Skeletal muscle tissue (tissue), 3 donors: ENCODE measurements at regions not wholly inside any gene's neighbourhood (a gene's known extent, or its start where the extent isn't known, plus 50 kb on each side); places are given as distances from the start of the nearest gene placed in this dataset.

Experiments used
- H3K27ac ChIP-seq: one replicate; pipeline ENCODE4 v1.7.0; 2013; ENCODE audit warnings: mild to moderate bottlenecking, low read depth, low read length, inconsistent platforms
- H3K27me3 ChIP-seq, 3 donors: one replicate each; pipeline ENCODE4 v1.7.0; 2013; ENCODE audit warnings: low read length in 3 of 3; ENCODE audit not compliant: control insufficient read depth in 3 of 3, insufficient read depth in 3 of 3
- H3K36me3 ChIP-seq, 3 donors: one replicate each; pipeline ENCODE4 v1.7.0; 2013; ENCODE audit warnings: low read length in 3 of 3; ENCODE audit not compliant: control insufficient read depth in 3 of 3, insufficient read depth in 3 of 3
- H3K4me1 ChIP-seq, 3 donors: one replicate each; pipeline ENCODE4 v1.7.0; 2013; ENCODE audit warnings: low read length in 3 of 3, mild to moderate bottlenecking in 3 of 3; ENCODE audit not compliant: control insufficient read depth in 3 of 3, insufficient read depth in 3 of 3
- H3K4me3 ChIP-seq, 3 donors: one replicate each; pipeline ENCODE4 v1.7.0; 2013; ENCODE audit warnings: low read length in 3 of 3
- H3K9ac ChIP-seq, 3 donors: one replicate each; pipeline ENCODE4 v1.7.0; 2013; ENCODE audit warnings: low read length in 3 of 3, mild to moderate bottlenecking in 3 of 3, moderate library complexity in 2 of 3, low read depth in 1 of 3
- H3K9me3 ChIP-seq, 3 donors: one replicate each; pipeline ENCODE4 v1.7.0; 2013; ENCODE audit warnings: low read length in 3 of 3; ENCODE audit not compliant: control insufficient read depth in 3 of 3
- donor health status: Osteomylitis.

DNA sequence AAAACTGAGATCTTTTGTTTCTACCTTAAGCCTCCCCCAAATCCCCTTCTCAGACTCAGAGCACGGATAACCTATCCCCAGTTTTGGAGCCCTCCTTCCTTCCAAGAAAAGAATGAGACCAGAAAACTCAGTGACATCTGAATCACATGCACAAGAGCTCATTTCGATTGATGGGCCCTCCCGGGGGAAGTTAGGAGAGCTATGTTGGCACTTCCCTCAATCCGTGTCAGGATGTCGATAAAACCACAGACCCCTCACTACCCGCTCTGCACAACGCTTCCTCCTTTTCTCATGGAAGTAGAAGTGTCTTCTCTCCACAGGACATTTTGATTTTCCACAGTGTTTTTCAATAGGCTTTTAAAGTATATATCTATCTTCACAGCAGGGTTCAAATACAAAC, 332.4 kb downstream of the HACE1 start:
- H3K4me1 ChIP-seq: peaks cover 0 to 5% (median 0%) of the 10 kb centered on the region in 3 donors
- no peaks in the 10 kb centered on the region for H3K36me3 ChIP-seq
- no peak overlapping the region for H3K27ac ChIP-seq
- no peak overlapping the region for H3K4me3 ChIP-seq
- H3K27me3 ChIP-seq: peaks cover 0 to 4% (median 0%) of the 10 kb centered on the region in 3 donors
- no peak overlapping the region for H3K9ac ChIP-seq
- no peaks in the 10 kb centered on the region for H3K9me3 ChIP-seq

DNA sequence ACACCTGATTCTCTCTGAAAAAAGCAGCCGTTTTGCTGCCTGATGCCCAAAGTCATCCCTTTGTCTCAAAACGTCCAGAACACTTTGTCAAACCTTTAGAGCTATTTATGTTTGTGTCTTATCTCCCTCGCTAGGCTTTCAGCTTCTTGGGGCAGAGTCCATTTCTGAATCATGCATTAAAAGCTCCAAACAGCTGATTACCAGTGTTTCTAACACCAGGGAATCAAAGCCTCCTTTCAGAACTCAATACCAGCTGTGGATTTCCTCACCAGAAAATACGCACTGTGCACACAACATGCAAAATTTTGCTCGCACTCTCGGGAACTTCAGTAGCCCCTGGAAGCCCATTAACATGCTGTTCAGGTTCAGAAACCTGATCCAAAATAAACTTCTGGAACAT, 333.3 kb downstream of the HACE1 start:
- Histone ChIP-seq H3K4me1 (peaks cover 0 to 5% (median 0%) of the 10 kb centered on the region in 3 donors), H3K27ac (no peak overlapping the region), H3K36me3 (no peaks in the 10 kb centered on the region), H3K4me3 (no peak overlapping the region), H3K9ac (no peak overlapping the region), H3K27me3 (peaks cover 0 to 4% (median 0%) of the 10 kb centered on the region in 3 donors), H3K9me3 (no peaks in the 10 kb centered on the region)

- Histone ChIP-seq H3K36me3 (no peaks in the 10 kb centered on the region), H3K27me3 (peaks cover 0 to 4% (median 0%) of the 10 kb centered on the region in 3 donors), H3K9me3 (no peaks in the 10 kb centered on the region), H3K27ac (no peak overlapping the region), H3K9ac (no peak overlapping the region), H3K4me3 (no peak overlapping the region), H3K4me1 (peaks cover 0 to 5% (median 0%) of the 10 kb centered on the region in 3 donors)
These were observed 333.9 kb downstream of the HACE1 start for GRCh38 chr6:104525677-104526322.

DNA sequence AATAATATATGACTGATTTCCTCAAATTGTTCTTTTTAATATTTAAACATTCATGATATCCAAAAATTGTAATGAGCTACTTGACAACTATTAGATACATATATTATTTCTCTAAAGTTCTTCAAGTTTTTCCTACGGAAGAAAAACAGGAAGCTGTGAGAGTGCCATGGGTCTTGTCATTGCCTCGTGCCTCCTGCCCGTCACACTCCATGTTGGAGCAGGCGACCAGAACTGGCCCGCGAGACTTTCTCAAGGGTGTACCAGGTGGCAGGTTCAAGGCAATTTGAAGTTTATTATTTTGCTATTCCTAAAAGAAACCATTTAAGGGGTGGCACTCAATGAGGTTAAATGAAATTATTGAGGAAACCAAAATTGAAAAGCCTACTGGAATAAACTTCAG, 337.2 kb downstream of the HACE1 start:
- H3K27me3 ChIP-seq: peaks cover 0 to 4% (median 0%) of the 10 kb centered on the region in 3 donors
- peaks cover 0 to 5% (median 0%) of the 10 kb centered on the region in 3 donors for H3K4me1 ChIP-seq
- H3K36me3 ChIP-seq: no peaks in the 10 kb centered on the region
- H3K9me3 ChIP-seq: no peaks in the 10 kb centered on the region
- H3K27ac ChIP-seq: no peak overlapping the region
- H3K4me3 ChIP-seq: no peak overlapping the region
- no peak overlapping the region for H3K9ac ChIP-seq

- H3K9ac ChIP-seq: no peak overlapping the region
- H3K4me3 ChIP-seq: no peak overlapping the region
- no peaks in the 10 kb centered on the region for H3K9me3 ChIP-seq
- peaks cover 0 to 5% (median 0%) of the 10 kb centered on the region in 3 donors for H3K4me1 ChIP-seq
- no peaks in the 10 kb centered on the region for H3K27me3 ChIP-seq
- no peaks in the 10 kb centered on the region for H3K36me3 ChIP-seq
- H3K27ac ChIP-seq: no peak overlapping the region
These were observed 338.5 kb downstream of the HACE1 start for GRCh38 chr6:104521176-104521575.

DNA sequence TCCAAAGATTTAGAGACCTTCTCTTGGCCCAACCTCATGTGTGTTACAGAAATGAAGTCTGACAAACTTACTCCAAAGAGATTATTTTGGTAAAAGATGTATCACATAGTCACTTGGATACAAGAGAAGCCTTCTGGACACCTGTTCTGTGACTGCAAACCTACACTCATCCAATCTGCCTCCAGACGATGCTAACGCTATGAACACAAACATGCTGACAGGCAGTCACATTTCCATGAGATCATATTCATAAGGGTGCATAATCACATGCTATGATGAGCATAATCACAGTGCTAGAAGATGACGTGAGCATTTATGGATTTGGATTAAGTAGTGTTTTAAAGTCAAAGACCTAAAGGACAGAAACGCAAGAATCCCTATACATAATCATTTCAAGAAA, 340.2 kb downstream of the HACE1 start:
- no peaks in the 10 kb centered on the region for H3K36me3 ChIP-seq

GRCh38 chr6:104509355-104509754, 350.4 kb downstream of the HACE1 start:
- H3K9me3 ChIP-seq: no peaks in the 10 kb centered on the region
- H3K4me3 ChIP-seq: no peak overlapping the region
- no peak overlapping the region for H3K27ac ChIP-seq
- no peaks in the 10 kb centered on the region for H3K4me1 ChIP-seq
- H3K36me3 ChIP-seq: no peaks in the 10 kb centered on the region
- no peaks in the 10 kb centered on the region for H3K27me3 ChIP-seq
- H3K9ac ChIP-seq: no peak overlapping the region

More for the DNA sequence above, 340.2 kb downstream of the HACE1 start:
- Histone ChIP-seq H3K27ac (no peak overlapping the region), H3K4me1 (no peaks in the 10 kb centered on the region), H3K9me3 (no peaks in the 10 kb centered on the region), H3K9ac (no peak overlapping the region), H3K4me3 (no peak overlapping the region), H3K27me3 (no peaks in the 10 kb centered on the region)

DNA sequence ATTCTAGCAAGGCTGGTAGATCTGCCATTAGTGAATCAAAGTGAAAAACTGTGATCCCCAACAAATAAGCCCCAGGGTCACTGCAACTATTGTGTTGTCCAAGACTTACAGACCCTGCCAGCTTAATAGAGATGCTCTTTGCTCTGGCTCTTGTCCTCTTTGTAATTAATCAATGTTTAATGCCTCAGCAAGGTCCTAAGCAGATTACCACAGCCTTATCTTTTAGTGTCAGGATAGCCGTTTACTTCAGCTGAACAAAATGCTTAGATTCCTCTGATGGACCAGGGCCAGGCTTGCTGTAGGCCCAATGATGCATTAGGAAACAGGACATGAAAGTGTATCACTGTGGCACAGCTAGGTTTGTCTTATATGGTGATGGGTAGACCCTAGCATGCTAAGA, 353.3 kb downstream of the HACE1 start:
- H3K27me3 ChIP-seq: no peaks in the 10 kb centered on the region
- H3K4me3 ChIP-seq: no peak overlapping the region
- H3K36me3 ChIP-seq: no peaks in the 10 kb centered on the region
- H3K9me3 ChIP-seq: no peaks in the 10 kb centered on the region
- no peak overlapping the region for H3K27ac ChIP-seq
- no peak overlapping the region for H3K9ac ChIP-seq
- H3K4me1 ChIP-seq: no peaks in the 10 kb centered on the region

DNA sequence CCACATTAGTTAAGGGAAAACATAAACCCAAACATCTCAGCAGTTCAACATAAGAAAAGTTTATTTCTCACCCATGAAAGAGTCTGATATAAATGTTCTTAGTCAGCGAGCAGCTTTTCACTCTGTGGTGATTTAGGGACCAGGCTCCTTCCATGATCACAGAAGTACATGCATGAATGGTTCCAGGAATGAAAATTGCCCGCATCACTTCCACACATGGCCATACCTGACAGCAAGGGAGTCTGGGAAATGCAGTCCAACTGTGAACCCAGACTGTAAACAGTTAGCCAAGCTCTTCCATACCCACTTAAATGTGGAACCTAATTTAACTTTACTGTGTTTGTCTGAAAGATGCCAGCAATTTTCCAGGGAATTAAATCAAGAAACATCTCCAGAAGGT, 353.9 kb downstream of the HACE1 start:
- H3K4me3 ChIP-seq: no peak overlapping the region
- no peaks in the 10 kb centered on the region for H3K4me1 ChIP-seq
- no peak overlapping the region for H3K27ac ChIP-seq
- H3K9ac ChIP-seq: no peak overlapping the region
- no peaks in the 10 kb centered on the region for H3K36me3 ChIP-seq
- H3K9me3 ChIP-seq: no peaks in the 10 kb centered on the region
- no peaks in the 10 kb centered on the region for H3K27me3 ChIP-seq

GRCh38 chr6:104500265-104500664, 359.5 kb downstream of the HACE1 start:
- Histone ChIP-seq H3K9ac (no peak overlapping the region), H3K9me3 (no peaks in the 10 kb centered on the region), H3K4me1 (no peaks in the 10 kb centered on the region), H3K27me3 (no peaks in the 10 kb centered on the region), H3K36me3 (no peaks in the 10 kb centered on the region), H3K27ac (no peak overlapping the region), H3K4me3 (no peak overlapping the region)
